ENCODE measurements at regions not wholly inside any gene's neighbourhood (a gene's known extent, or its start where the extent isn't known, plus 50 kb on each side); places are given as distances from the start of the nearest gene placed in this dataset.

DNA sequence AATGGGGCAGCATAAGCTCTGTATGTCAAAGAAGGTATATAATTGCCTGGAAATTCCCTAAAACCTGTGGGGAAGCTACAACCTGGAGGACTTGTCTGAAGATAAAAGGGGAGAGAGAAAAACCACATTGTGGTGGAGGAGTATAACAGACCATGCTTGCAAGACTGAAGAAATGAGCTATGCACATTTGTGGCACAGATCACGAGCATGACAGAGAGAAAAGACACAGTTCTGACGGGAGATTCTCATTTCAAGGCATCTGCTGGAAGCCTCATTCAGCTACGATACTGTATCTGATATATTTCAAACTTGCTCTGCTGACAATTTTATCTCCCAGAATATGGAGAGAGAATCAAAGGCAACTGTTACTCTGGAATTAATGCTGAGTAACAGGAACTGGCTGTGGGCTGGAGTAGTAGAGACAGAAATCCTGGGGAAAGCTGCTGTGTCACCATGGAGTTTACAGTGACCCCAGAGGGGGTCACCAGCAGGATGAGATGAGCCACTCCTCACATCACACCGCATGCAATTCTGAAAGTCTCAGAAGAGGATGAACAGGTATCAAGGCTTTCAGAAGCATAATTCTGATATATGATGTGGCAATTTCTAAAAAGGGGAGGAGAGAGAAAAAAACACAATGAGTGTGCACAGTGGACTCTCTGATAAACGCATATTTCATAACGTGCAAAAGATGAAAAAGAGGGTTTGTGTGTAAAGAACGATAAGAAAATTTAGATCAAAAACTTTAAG is 528.8 kb downstream of the IRX1 start:
- no peak for DNase-seq (ENCODE audit: low spot score)

DNA sequence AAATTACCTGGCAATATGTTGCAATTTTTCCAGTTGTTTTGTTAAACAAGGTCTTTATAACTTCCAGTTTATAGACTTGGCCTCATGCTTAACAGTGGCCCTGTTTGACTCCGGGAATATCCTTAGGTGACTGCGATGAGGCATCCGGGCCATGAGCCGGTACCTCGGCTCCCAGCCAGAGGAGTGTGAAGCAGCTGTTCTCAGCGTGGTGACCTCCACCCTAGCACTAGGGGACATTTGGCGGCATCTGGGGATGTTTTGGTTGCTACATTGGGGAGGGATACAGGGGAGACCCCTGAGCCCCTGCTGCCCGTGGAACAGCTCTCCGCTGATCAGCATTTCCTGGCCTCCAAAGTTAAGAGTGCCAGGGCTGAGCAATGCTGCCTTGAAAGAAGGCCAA is 533.4 kb downstream of the IRX1 start:
- no peak for DNase-seq (ENCODE audit: low spot score)

DNA sequence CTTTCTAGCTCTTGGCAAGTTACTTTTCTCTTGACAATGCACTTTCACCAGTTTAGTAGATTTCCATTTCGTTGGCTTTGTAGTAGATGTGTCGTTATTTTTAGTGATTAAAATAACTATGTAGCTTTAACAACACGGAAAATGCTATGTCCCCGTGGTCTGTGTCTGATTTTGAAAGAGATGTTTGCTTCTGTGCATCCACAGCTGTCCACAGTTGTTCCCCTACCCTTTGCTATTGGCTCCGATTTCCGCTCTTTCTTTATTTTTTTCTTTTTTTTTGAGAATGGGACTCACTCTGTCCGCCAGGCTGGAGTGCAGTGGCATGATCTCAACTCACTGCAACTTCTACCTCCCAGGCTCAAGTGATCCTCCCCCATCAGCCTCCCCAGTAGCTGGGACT is 533.9 kb downstream of the IRX1 start:
- no peak for DNase-seq (ENCODE audit: low spot score)

DNA sequence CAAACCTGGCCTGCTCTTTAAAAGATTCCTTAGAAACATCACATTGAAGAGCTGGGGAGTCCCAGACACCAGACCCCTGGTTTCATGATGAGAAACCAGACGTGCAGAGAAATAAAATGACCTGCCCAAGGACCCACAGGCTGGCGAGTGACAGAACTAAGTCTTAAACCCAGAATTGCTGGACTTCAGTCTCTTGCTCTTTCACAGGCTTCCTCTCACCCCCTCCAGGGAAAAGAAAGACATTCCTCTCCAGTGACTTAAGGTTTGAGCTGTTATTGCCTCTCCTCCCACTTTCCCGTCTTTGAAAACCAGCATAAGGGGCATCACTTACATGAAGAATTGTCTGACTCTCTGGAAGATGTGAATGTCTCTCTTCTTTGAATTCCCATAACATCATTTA is 535.2 kb downstream of the IRX1 start:
- DNase-seq (ENCODE audit: low spot score), result no peak

DNA sequence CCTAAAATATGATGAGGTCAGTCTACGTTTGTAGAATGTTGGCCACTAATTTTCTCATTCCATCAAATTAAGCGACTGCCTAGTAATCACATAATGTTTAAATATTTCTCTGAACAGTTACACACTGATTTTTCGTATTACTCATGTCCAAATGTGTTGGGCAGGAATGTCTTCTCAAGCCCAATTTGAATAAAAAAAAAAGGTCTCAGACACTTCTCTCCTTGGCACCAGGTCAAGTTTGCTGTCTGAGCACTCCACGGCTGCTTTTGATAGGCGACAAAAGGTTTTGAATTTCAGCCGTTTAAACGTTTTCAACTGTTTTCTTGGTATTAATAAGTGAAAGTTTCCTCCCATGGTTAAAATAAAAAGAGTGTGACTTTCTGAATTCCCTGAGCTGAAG is 542.1 kb downstream of the IRX1 start:
- DNase-seq (ENCODE audit: low spot score), result no peak

DNA sequence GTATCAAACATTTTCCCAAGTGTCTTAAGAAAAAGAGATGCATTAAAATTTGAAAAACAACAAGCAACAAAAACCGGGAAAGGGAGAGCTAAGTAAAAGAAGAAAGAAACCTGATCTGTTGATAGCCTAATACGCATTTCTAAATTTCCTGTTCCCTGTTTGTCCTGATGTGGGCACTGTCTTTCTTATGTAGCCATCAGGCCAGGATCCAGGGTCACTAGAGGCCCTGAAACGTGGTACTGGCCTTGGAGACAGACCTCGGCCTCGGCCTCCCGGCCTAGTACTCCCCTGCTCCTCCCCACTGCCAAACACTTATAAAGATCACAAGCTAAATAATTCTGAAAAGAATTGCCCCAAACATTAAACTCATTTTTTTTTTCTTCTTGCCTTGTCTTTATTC is 547.2 kb downstream of the IRX1 start:
- DNase-seq (ENCODE audit: low spot score), result no peak

DNA sequence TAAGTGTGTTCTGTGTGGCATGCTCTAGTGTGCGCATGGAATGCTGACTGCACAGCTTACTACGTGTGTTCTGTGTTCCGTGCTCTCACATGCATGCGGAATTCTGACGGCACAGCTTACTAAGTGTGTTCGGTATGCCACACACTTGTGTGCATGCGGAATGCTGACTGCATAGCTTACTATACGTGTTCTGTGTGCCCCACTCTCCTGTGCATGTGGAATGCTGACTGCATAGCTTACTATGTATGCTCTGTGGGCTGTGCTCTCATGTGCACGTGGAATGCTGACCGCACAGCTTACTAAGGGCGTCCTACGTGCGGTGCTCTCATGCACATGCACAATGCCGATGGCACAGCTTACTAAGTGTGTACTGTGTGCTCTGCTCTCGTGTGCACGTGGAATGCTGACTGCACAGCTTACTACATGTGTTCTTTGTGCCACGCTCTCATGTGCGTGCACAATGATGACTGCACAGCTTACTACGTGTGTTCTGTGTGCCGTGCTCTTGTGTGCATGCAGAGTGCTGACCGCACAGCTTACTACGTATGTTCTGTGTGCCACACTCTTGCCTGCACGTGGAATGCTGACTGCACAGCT is 548.9 kb downstream of the IRX1 start:
- DNase-seq (ENCODE audit: low spot score), result no peak

DNA sequence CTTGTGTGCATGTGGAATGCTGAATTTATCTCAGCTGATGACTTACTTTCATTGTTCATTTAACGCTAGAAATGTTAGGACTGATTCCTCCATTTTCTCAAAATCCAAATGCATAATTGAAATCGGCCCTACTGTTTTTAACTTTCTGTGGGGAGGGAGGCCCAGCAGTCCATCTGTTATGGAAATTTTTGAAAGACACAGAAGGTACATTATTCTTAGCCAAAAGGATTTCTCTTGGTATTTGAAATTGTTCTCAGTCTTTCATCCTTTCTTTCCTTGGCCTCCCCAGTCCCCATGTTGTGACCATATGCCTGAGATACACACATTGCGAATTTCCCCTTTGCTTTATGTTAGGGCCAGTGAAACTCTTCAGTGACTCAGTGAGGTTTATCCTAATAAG is 549.9 kb downstream of the IRX1 start:
- DNase-seq (ENCODE audit: low spot score), result no peak

DNA sequence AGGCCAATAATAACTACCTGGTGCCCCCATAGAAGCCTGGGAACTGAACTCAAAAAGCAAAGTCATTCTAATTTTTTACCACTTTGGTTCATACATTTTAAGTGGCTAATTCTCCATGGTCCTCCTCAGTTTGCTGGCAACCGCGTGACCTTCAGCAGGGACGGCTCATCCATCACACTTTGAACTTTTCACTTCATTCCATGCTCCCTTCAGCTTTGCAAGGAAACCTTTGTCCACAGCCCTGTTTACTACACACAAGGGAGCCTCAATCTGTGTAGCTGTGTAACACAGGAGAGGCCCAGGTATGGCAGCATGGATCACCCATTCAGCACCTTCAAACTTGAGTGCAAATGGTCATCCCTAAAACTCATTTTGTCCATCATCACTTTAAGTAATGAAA is 552.4 kb downstream of the IRX1 start:
- DNase-seq (ENCODE audit: low spot score), result no peak

DNA sequence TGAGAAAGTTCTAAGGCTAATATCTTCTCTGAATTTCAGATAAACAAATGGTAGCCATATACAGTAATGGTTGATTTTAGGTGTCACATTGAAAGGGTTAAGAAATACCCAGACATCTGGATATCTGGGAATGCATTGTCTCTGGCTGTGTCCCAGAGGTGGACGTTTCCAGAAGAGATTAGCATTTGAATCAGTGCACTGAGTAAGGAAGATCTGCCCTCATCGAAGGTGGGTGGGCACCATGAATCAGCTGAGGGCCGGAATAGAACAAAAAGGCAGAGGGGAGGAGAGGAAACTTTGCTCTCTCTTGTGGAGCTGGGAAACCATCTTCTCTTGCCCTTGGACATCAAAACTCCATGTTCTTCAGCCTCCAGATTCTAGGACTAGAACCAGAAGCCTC is 554.4 kb downstream of the IRX1 start:
- DNase-seq (ENCODE audit: low spot score), result no peak

DNA sequence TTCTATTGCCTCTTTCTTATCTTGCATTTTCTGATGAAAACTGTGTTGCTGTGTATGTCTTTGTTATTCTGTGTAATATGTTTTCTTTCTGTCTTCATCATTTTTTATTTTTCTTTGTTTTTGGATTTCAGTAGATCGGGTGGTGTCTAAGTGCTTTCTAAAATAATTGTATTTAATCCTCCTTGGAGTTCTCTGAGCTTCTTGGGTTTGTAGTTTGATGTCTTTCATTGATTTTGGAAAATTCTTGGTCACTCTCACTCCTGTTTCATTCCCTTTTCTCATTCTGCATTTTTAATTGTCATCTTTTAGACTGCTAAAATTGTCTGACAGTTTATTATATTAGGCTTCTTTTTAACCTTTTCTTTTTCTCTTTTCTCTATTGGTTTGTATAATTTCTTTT is 560.5 kb downstream of the IRX1 start:
- DNase-seq (ENCODE audit: low spot score), result no peak

DNA sequence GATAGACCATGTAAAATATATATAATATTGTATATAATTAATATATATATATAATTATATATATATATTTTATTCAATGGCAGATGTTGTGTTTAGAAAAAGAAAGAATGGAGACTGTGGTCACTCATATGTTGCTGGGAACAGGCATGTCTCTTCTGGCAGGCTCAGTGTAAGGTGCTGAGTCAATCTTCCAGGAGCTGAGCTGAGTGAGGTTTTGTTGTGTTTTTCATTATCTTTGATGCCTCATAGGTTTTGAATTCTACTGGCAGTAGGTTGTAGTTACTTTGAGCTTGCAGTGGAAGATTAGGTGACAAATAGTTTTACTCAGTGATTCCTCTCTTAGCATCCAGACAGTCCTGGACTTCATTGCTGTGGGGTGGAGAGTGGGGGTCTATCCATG is 561.3 kb downstream of the IRX1 start:
- no peak for DNase-seq (ENCODE audit: low spot score)

DNA sequence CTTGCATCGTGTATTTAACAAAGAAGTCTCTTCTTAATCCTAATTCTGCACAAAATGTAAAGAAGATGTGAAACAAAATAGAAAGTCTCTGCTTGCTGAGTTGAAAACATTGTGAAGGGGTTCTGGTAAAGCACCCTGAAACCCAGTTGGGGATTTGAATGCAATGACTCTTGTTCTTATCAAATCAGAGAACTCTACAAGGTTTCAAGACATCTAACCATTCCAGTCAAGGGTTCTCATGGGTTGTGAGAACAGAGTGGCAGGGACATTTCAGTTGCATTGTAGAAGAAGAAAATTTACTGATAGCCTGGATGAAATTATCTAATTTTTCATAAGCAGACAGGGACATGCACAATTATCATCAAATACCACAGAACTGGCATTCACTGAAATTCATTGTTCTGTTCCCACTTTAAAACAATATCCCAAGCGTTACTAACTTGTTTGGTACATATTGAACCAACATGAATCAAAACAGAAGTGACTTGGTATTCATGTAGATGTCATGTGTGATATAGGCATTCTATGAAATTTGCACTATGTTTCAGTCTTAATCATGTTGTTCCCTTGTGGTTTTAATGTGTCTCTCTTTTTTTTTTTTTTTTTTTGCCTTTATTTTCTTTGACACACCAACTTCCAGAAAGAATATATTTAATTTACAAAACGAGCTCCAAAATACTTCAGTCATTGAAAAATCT is 563.3 kb downstream of the IRX1 start:
- no peak for DNase-seq (ENCODE audit: low spot score)

DNA sequence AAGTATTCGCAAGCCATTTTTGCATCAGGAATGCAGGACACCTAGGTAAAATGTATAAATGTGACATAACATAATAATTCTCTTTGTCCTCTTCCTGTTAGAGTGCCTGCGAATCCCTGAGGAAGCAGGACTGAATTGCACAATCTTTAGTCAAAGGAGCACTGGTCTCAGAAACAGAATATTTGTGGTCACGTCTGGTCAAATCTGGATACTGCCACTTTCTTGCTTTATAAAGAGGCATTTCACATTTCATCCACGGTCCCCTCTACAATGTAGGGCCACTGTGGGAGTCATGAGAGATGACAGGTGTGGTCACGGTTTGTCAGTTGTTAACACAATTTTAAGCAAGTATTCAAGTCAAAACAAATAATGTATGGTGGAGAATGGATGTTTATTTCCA is 564.0 kb downstream of the IRX1 start:
- no peak for DNase-seq (ENCODE audit: low spot score)

DNA sequence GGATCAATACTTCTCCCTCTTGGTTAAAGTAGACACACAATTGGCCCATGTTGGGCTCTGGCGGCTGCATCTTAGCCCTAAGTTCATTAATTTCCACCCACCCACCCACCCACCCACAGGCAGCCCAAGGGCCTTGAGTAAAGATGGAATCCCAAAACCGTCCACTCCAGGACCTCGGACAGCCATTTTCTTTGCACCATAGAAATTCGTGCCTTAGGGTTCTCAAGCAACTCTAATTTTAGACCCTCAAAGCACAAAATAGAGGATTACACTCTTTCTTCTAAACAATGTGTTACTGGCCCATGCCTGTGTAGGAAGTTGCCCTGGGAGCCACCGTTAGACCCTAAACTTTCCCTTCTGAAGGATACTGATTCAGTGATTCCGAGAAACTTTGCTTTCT is 568.5 kb downstream of the IRX1 start:
- no peak for DNase-seq (ENCODE audit: low spot score)

DNA sequence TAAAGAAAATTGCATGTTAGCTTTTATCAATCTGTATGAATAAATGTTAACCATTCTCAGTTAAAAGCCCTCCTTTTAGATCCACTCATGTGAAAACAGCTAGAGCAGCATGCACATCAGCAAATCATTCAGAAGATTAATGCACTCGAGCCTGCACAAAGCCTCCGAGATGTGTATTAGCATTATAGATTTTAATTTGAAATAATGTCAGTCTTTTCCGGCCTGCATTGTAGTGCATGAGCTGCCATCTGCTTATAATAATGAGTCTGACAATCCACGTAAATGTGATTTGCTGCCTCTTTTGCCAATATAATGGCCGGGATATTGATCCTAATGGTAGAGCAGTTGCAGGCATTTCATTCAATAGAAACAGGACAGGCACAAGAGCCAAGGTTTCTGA is 585.1 kb downstream of the IRX1 start:
- DNase-seq (ENCODE audit: low spot score), result no peak

DNA sequence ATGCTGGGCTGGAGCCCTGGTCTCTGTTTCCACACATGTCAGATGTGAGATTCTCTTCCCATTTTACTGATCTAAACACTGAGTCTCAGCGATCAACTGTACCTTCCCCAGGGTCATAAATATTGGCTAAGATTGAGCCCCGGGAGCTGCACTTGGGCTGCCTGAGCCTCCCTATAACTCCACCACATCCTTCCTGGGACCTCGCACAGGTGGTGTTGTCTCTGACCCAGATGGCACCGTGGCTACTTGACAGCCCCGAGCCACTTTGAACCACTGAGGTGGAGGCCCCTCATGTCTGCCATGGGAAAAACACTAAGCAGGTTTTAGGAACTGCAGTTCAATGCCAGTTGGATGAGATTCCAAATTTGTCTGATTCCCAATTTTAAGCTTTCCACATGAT is 586.5 kb downstream of the IRX1 start:
- DNase-seq (ENCODE audit: low spot score), result no peak

DNA sequence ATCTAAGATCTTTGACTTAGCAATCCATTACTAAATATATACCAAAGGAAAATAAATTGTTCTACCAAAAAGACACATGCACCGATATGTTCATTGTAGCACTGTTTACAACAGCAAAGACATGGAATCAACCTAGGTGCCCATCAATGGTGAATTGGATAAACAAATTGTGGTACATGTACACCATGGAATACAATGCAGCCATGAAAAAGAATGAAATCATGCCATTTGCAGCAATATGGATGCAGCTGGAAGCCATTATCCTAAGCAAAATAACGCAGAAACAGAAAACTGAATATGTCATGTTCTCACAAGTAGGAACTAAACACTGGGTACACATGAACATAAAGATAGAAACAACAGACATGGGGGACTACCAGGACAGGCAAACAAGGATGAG is 589.5 kb downstream of the IRX1 start:
- no peak for DNase-seq (ENCODE audit: low spot score)

DNA sequence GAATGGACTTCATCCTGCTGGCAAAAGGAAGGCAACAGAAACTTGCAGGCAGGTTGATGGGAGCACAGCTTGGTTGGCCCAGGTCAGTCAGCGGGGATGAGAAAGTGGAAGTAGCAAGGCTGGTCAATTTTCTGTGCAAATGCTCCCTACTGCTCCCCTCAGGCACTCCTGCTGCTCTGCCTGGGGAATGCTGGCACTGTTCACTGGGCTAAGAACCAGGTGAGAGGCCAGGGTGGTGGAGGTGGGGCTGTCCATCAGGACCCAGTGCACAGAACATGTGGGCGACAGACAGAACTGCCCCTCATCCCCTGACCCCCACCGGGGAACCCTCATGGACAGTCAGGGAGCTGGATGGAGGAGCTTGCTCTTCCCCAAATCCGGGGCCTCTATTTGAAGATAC is 593.1 kb downstream of the IRX1 start:
- no peak for DNase-seq (ENCODE audit: low spot score)

DNA sequence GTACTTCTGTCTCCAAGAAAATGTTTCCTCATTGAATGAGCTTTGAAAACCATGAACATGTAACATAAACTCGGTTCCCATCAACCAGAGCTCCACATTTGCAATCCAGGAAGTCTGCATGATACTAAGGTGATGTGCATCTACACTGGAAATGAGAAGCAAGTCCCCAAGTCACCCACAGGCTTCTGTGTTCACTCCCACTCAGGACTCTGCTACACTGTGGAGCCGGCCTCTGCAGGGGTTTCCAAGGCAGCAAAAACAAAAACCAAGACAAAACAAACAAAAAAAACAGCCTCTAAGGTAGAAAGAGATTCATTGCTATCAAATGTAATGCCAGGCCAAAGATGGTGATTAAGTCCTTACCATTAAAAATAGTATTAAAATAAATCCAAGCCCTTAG is 593.7 kb downstream of the IRX1 start:
- DNase-seq (ENCODE audit: low spot score), result no peak

DNA sequence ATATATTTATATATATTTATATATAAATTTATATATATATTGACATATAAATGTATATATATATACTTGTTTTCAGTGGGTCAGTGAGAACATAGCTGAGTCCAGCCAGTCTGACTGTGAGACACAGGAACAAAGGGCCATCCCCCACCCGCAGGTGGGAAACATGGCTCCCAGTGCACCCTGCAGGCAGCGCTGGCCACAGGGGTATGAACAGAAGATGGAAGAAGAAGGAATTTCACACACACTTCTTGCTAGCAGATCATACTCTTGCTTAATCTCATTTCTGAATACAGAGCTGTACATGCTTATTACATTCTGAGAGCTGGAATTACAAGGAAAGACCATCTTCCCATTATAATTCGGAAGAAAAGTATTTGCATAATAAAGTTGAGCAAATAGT is 595.4 kb downstream of the IRX1 start:
- no peak for DNase-seq (ENCODE audit: low spot score)

DNA sequence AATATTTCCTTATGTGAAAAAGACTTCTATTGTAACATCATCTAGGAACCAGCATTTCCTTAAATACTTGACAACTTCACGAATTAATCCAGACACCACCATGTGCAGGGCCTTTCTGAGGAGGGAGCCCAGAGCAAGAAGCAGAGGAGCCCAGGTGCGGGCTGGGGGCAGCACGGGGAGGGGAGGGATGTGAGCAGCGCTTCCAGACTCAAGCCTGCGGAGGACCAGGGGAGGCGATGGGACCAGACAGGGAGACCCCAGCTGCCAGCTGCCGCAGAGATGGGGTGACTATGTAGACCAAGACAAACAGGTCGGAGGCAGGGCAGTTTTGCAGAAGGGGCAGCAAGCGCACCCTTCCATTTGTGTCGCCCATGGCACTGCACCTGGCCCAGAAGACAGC is 596.1 kb downstream of the IRX1 start:
- DNase-seq (ENCODE audit: low spot score), result no peak

DNA sequence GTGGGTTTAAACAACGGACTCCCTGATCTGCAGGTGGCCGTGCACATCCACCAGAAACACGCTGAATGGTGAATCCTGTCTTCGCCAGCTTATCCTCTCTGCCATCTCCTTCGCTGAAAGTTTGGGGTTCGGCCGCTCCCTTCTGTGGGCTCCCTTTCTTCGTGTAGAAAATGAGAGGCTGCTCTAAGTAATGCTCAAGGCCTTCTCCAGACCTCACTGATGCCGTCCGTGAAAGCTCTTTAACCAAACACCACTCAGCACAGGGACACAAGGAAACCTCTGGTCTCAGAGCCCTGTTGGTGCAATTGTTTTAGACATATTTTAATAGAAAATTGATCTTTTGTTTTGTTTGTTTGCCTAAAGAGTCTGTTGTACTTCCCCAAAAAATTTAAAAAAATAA is 596.5 kb downstream of the IRX1 start:
- DNase-seq (ENCODE audit: low spot score), result no peak

DNA sequence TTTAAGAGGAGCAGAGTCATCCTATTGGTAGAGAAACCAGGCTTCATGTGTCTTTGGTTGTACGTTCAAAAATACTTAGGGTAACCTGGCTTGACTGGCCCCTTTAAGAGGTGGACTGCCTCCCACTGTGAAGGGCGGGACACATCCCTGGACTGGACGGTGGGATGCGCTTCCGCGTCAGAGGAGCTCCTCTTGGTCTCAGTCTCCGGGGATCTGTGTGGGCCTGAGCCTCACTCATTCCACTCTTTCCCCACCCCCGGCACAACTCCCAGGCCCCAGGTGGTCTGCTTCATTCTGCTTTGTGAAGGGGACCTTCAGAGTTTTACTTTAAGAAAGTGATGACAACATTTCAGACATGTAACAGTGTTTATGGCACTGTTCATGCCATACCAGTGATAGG is 601.1 kb downstream of the IRX1 start:
- no peak for DNase-seq (ENCODE audit: low spot score)
